Stomach (tissue), 4 donors: ENCODE measurements at regions not wholly inside any gene's neighbourhood (a gene's known extent, or its start where the extent isn't known, plus 50 kb on each side); places are given as distances from the start of the nearest gene placed in this dataset.

Source experiments
- CTCF ChIP-seq, 7 experiments: fragments of 450-650 bp in 4 of 7; fragments of 200-600 bp in 3 of 7; sonication (generic) in 3 of 7; IDR thresholded peaks; one replicate each; pipeline ENCODE4 v1.5.1; 2016 to 2019; ENCODE audit warnings: antibody characterized with exemption in 7 of 7, control low read depth in 2 of 7, mild to moderate bottlenecking in 1 of 7
- EP300 ChIP-seq: sonication (generic); formaldehyde crosslinking; IDR thresholded peaks from one replicate; pipeline ENCODE4 v1.6.1; 2017; ENCODE audit warnings: antibody characterized with exemption

GRCh38 chr15:39291690-39292089 lies 289.2 kb upstream of the THBS1 start:
- TF ChIP-seq EP300 (no peak), CTCF (IDR thresholded peaks at IDR 0.05) (no peak)
